HepG2 (cell line): ENCODE measurements at regions not wholly inside any gene's neighbourhood (a gene's known extent, or its start where the extent isn't known, plus 50 kb on each side); places are given as distances from the start of the nearest gene placed in this dataset.

Source experiments
- ATAC-seq: fragments of 200-7000 bp; cut with Tn5 transposase; 3 replicates; pipeline ENCODE4 v1.9.1; 2020; ENCODE audit warnings: mild to moderate bottlenecking, moderate library complexity
- BruUV-seq: library from RNA; stranded (reverse); fragments of 400-500 nt; replicated peaks from 2 replicates; lab custom pipeline; 2021; lab: Mats Ljungman, UMichigan
- CTCF ChIA-PET: fragments of 300-600 bp; formaldehyde crosslinking; extraction: SDS; loops from one replicate; lab custom pipeline; 2021; ENCODE audit warnings: low total read pairs, inconsistent platforms, low intra/inter-chr PET ratio; lab: Yijun Ruan, JAX
- POLR2A ChIA-PET: fragments of 350-600 bp; sonication (Branson Sonifier 250); formaldehyde crosslinking; loops from one replicate; lab custom pipeline; 2020; ENCODE audit warnings: antibody characterized with exemption, inconsistent platforms; lab: Yijun Ruan, JAX
- DNase-seq: peaks from one replicate; pipeline ENCODE4 v3.0.0-alpha.2; 2015; ENCODE audit warnings: low spot score
- FAIRE-seq: peaks from 3 replicates; lab custom pipeline; 2011; peaks lifted over from hg19 to GRCh38; lab: Jason Lieb, UNC
- H2AFZ ChIP-seq: one replicate; pipeline ENCODE4 v1.6.1; 2011; ENCODE audit warnings: low read length, inconsistent platforms
- H3K27ac ChIP-seq: fragments of 300-600 bp; 3 replicates; pipeline ENCODE4 v1.8.0; 2011; ENCODE audit warnings: mixed run types, mild to moderate bottlenecking, mixed read lengths, low read length, inconsistent platforms; ENCODE audit not compliant: insufficient read depth; ENCODE audit errors: extremely low read length
- H3K27me3 ChIP-seq, 2 experiments: fragments of 200-600 bp in 1 of 2; 2 replicates in 1 of 2; 3 replicates in 1 of 2; pipeline versions ENCODE4 v1.6.0 to v1.8.0; 2011; ENCODE audit warnings: low read length in 2 of 2, mild to moderate bottlenecking in 2 of 2, moderate library complexity in 2 of 2, inconsistent platforms in 1 of 2; ENCODE audit not compliant: insufficient read depth in 2 of 2, control insufficient read depth in 1 of 2
- H3K36me3 ChIP-seq, 2 experiments: fragments of 200-600 bp in 1 of 2; replicated peaks in 1 of 2; 2 replicates in 1 of 2; 3 replicates in 1 of 2; pipeline versions ENCODE4 v1.5.1 to v1.8.0; 2011; ENCODE audit warnings: low read length in 2 of 2, inconsistent platforms in 1 of 2; ENCODE audit not compliant: insufficient read depth in 2 of 2, control insufficient read depth in 1 of 2
- H3K4me1 ChIP-seq: 2 replicates; pipeline ENCODE4 v1.5.1; 2012; ENCODE audit warnings: low read length, inconsistent platforms; ENCODE audit not compliant: insufficient read depth
- H3K4me2 ChIP-seq: 2 replicates; pipeline ENCODE4 v1.6.0; 2011; ENCODE audit warnings: low read depth, low read length, inconsistent platforms
- H3K4me3 ChIP-seq, 3 experiments: fragments of 200-600 bp in 1 of 3; sonication (generic), shearing (Covaris generic) in 1 of 3; replicated peaks in 1 of 3; 2 replicates each; pipeline ENCODE4 v1.5.1; 2011 to 2016; ENCODE audit warnings: low read length in 3 of 3, inconsistent platforms in 2 of 3, low read depth in 2 of 3, mild to moderate bottlenecking in 2 of 3, control low read depth in 1 of 3, mixed read lengths in 1 of 3; ENCODE audit not compliant: insufficient read depth in 1 of 3
- H3K79me2 ChIP-seq: one replicate; pipeline ENCODE4 v1.6.1; 2011; ENCODE audit warnings: low read length, inconsistent platforms; ENCODE audit not compliant: insufficient read depth
- H3K9ac ChIP-seq: 2 replicates; pipeline ENCODE4 v1.6.0; 2011; ENCODE audit warnings: mild to moderate bottlenecking, low read depth, low read length, inconsistent platforms; ENCODE audit not compliant: insufficient read depth
- H3K9me3 ChIP-seq: 2 replicates; pipeline ENCODE4 v1.5.1; 2012; ENCODE audit warnings: mild to moderate bottlenecking, low read length
- H4K20me1 ChIP-seq: 2 replicates; pipeline ENCODE4 v1.6.0; 2011; ENCODE audit warnings: inconsistent platforms, mild to moderate bottlenecking, low read length, moderate library complexity; ENCODE audit not compliant: insufficient read depth
- ATAD3A ChIP-seq: sonication (generic); formaldehyde crosslinking; IDR thresholded peaks from 2 replicates; pipeline ENCODE4 v1.4.0; 2020; ENCODE audit warnings: missing genetic modification reagents
- CCAR2 ChIP-seq: fragments of 200-400 bp; formaldehyde crosslinking; optimal IDR thresholded peaks from 2 replicates; pipeline ENCODE3; 2018; ENCODE audit warnings: low read depth, mild to moderate bottlenecking, low read length, moderate library complexity
- CSRNP1 ChIP-seq: sonication (generic); formaldehyde crosslinking; IDR thresholded peaks from 2 replicates; pipeline ENCODE4 v1.8.1; 2023; ENCODE audit warnings: mild to moderate bottlenecking, missing genetic modification reagents
- EHMT2 ChIP-seq: fragments of 200-600 bp; sonication (generic); IDR thresholded peaks from 2 replicates; pipeline ENCODE4 v1.7.0; 2017; ENCODE audit warnings: antibody characterized with exemption, low read depth, low read length, borderline replicate concordance
- FOXP1 ChIP-seq, 2 experiments: fragments of 450-650 bp in 1 of 2; IDR thresholded peaks; 2 replicates each; pipeline ENCODE4 v1.6.1; 2017 to 2018; ENCODE audit warnings: antibody characterized with exemption in 1 of 2
- KDM2A ChIP-seq: sonication (generic); formaldehyde crosslinking; IDR thresholded peaks from 2 replicates; pipeline ENCODE4 v1.4.0; 2020; ENCODE audit warnings: low read depth, missing genetic modification reagents, borderline replicate concordance
- MLLT10 ChIP-seq: sonication (generic); formaldehyde crosslinking; IDR thresholded peaks from 2 replicates; pipeline ENCODE4 v1.4.0; 2020; ENCODE audit warnings: missing genetic modification reagents
- MTF1 ChIP-seq: sonication (generic); formaldehyde crosslinking; IDR thresholded peaks from 2 replicates; pipeline ENCODE4 v1.5.0; 2020; ENCODE audit warnings: missing genetic modification reagents
- NR2C2 ChIP-seq: sonication (generic); formaldehyde crosslinking; IDR thresholded peaks from 2 replicates; pipeline ENCODE4 v1.4.0; 2020; ENCODE audit warnings: missing genetic modification reagents, mild to moderate bottlenecking, moderate library complexity, borderline replicate concordance
- PAXIP1 ChIP-seq: sonication (generic); formaldehyde crosslinking; conservative IDR thresholded peaks from 2 replicates; pipeline ENCODE4 v1.4.0; 2020; ENCODE audit warnings: mild to moderate bottlenecking, missing genetic modification reagents, moderate library complexity
- THAP11 ChIP-seq: IDR thresholded peaks from 2 replicates; pipeline ENCODE4 v1.6.1; 2016; ENCODE audit warnings: missing biosample characterization, missing genetic modification reagents
- ZFAT ChIP-seq: sonication (generic); formaldehyde crosslinking; conservative IDR thresholded peaks from 2 replicates; pipeline ENCODE4 v1.8.1; 2023; ENCODE audit warnings: missing genetic modification reagents, inconsistent platforms
- ZMAT5 ChIP-seq: sonication (generic); formaldehyde crosslinking; IDR thresholded peaks from 2 replicates; pipeline ENCODE4 v1.5.0; 2020; ENCODE audit warnings: mild to moderate bottlenecking, low read depth, missing genetic modification reagents, borderline replicate concordance
- ZNF160 ChIP-seq: sonication (generic); formaldehyde crosslinking; IDR thresholded peaks from 2 replicates; pipeline ENCODE4 v1.8.0; 2022; ENCODE audit warnings: mild to moderate bottlenecking, inconsistent platforms, missing genetic modification reagents
- ZNF282 ChIP-seq: fragments of 450-650 bp; IDR thresholded peaks from 2 replicates; pipeline ENCODE4 v1.6.1; 2018; ENCODE audit not compliant: partially characterized antibody
- ZNF44 ChIP-seq: sonication (generic); formaldehyde crosslinking; IDR thresholded peaks from 2 replicates; pipeline ENCODE4 v1.5.1; 2020; ENCODE audit warnings: mild to moderate bottlenecking, missing genetic modification reagents
- ZNF530 ChIP-seq: sonication (generic); formaldehyde crosslinking; IDR thresholded peaks from 2 replicates; pipeline ENCODE4 v1.5.0; 2020; ENCODE audit warnings: low read depth, mild to moderate bottlenecking, missing genetic modification reagents
- in situ Hi-C: cut with HindIII; loops from 2 replicates; pipeline ENCODE4 v1.10.0; 2017; ENCODE audit warnings: low pct_unique_long_range_greater_than_20kb; ENCODE audit not compliant: extremely low pct_ligation_motif_present
- intact Hi-C: fragments of 100-400 bp; cut with micrococcal nuclease; formaldehyde crosslinking; loops from one replicate; pipeline ENCODE4 v1.10.0; 2022; ENCODE audit not compliant: unreplicated experiment

- no peak for FAIRE-seq
- no peak for TF ChIP-seq ZNF530 (CRISPR knock-in tag)
- TF ChIP-seq THAP11 (CRISPR knock-in tag): no peak
- TF ChIP-seq PAXIP1 (CRISPR knock-in tag): no peak
- no peak for TF ChIP-seq EHMT2
- TF ChIP-seq NR2C2 (CRISPR knock-in tag): no peak
- TF ChIP-seq ZFAT (CRISPR knock-in tag): no peak
- TF ChIP-seq CCAR2: no peak
- no peak for TF ChIP-seq ATAD3A (CRISPR knock-in tag)
- TF ChIP-seq CSRNP1 (CRISPR knock-in tag): no peak
- no peak for TF ChIP-seq ZNF160 (CRISPR knock-in tag)
- TF ChIP-seq MLLT10 (CRISPR knock-in tag): no peak
- TF ChIP-seq ZNF44 (CRISPR knock-in tag): no peak
- TF ChIP-seq MTF1 (CRISPR knock-in tag): no peak
- no peak for TF ChIP-seq FOXP1 (IDR thresholded peaks at IDR 0.05)
- TF ChIP-seq FOXP1 (CRISPR knock-in tag; IDR thresholded peaks at IDR 0.05): no peak
- no peak for TF ChIP-seq ZNF282
- no peak for TF ChIP-seq KDM2A (CRISPR knock-in tag)
- no peak for TF ChIP-seq ZMAT5 (CRISPR knock-in tag)
- TF ChIP-seq, all 625 proteins: peak for 0
- Histone ChIP-seq H3K36me3 (no peaks in the 10 kb centered on the region), H3K4me2 (no peak overlapping the region), H3K4me1 (no peaks in the 10 kb centered on the region), H4K20me1 (no peaks in the 10 kb centered on the region), H3K27ac (no peak overlapping the region), H3K79me2 (no peaks in the 10 kb centered on the region), H3K27me3 (no peaks in the 10 kb centered on the region), H3K9ac (no peak overlapping the region), H2AFZ (no peak overlapping the region), H3K9me3 (no peaks in the 10 kb centered on the region), H3K4me3 (no peak overlapping the region)
- in situ Hi-C loops: no loop called here
- ChIA-PET CTCF (no interaction called here), POLR2A (no interaction called here)
- intact Hi-C loops: no loop called here
- ATAC-seq (no peak), DNase-seq (no peak)
- no TSS peak for BruUV-seq
These were observed 393.6 kb downstream of the LMO7 start for GRCh38 chr13:76029706-76030105.
